ENCODE measurements at regions not wholly inside any gene's neighbourhood (a gene's known extent, or its start where the extent isn't known, plus 50 kb on each side); places are given as distances from the start of the nearest gene placed in this dataset.

GRCh38 chr1:234843946-234844345 is 234.0 kb upstream of the IRF2BP2 start:
- no peak for TF ChIP-seq CTCF (conservative IDR thresholded peaks at IDR 0.05)
- H3K79me2 ChIP-seq (ENCODE audit: insufficient read depth, low read length): no peaks in the 10 kb centered on the region
- no peak overlapping the region for H2BK12ac ChIP-seq (ENCODE audit: insufficient read length, low read depth, low read length)
- H3K23ac ChIP-seq (ENCODE audit: insufficient read length, low read depth, low read length): no peak overlapping the region
- no peaks in the 10 kb centered on the region for H4K20me1 ChIP-seq (ENCODE audit: control insufficient read depth, insufficient read depth, insufficient read length)
- Mint-ChIP-seq H3K27me3 (ENCODE audit: low read depth) (no peaks in the 10 kb centered on the region), H3K4me3 (no peak overlapping the region), H3K36me3 (ENCODE audit: insufficient read depth in 1 of 3, low read depth in 3 of 3) (peaks cover 5 to 13% (median 8%) of the 10 kb centered on the region in 3 experiments; a peak in 4 of 7 replicates), H3K27ac (no peak overlapping the region), H3K9me3 (peaks cover 4 to 5% of the 10 kb centered on the region in 2 experiments; a peak in 3 of 5 replicates), H3K4me1 (peaks cover 20% of the 10 kb centered on the region in 2 experiments)
- H3K23me2 ChIP-seq (ENCODE audit: insufficient read length, low read depth, low read length, poor library complexity, severe bottlenecking): no peaks in the 10 kb centered on the region
- H2AFZ ChIP-seq (ENCODE audit: low read length): no peak overlapping the region
- no peak overlapping the region for H2AK5ac ChIP-seq (ENCODE audit: insufficient read length, low read length)
- no peaks in the 10 kb centered on the region for H3K27me3 ChIP-seq (ENCODE audit: insufficient read depth, low read length)
- no peak overlapping the region for H3K4me2 ChIP-seq (ENCODE audit: insufficient read depth, insufficient read length, low read length)
- no peaks in the 10 kb centered on the region for H3K79me1 ChIP-seq (ENCODE audit: insufficient read depth, low read depth, low read length, poor library complexity, severe bottlenecking)
- no peak for DNase-seq
- H3K4ac ChIP-seq (ENCODE audit: low read depth, low read length): no peak overlapping the region
- no peak overlapping the region for H4K5ac ChIP-seq (ENCODE audit: insufficient read length, low read depth, low read length)
- no peak overlapping the region for H2BK5ac ChIP-seq (ENCODE audit: insufficient read length, low read length)
- H4K8ac ChIP-seq (replicated peaks; ENCODE audit: insufficient read length, low read depth, low read length): no peak overlapping the region
- H3K14ac ChIP-seq (ENCODE audit: insufficient read depth, low read length): no peak overlapping the region
- no CpG with 5 or more reads among the region's 3 CpGs for WGBS (ENCODE audit: extremely low coverage, insufficient read length, low lambda C conversion rate)
- H3K4me1 ChIP-seq (ENCODE audit: insufficient read depth, low read length): no peaks in the 10 kb centered on the region
- no peak overlapping the region for H2BK20ac ChIP-seq (ENCODE audit: low read depth, low read length, poor library complexity, severe bottlenecking)
- no peak overlapping the region for H3K18ac ChIP-seq (ENCODE audit: insufficient read length, low read depth, low read length)
- H4K91ac ChIP-seq (ENCODE audit: insufficient read length, low read depth, low read length): no peak overlapping the region
- H3K9ac ChIP-seq (ENCODE audit: extremely low read depth, insufficient read length, low read length): no peak overlapping the region
- no peak overlapping the region for H3K56ac ChIP-seq (ENCODE audit: insufficient read length, low read depth, low read length)
- no peak overlapping the region for H2BK15ac ChIP-seq (ENCODE audit: low read depth, low read length)
- H3T11ph ChIP-seq (ENCODE audit: low read length): no peak overlapping the region
- no peaks in the 10 kb centered on the region for H3K9me3 ChIP-seq (ENCODE audit: control insufficient read depth, low read depth, low read length)
- no peak overlapping the region for H3K27ac ChIP-seq (ENCODE audit: insufficient read length, low read depth, low read length)
- no peak overlapping the region for H2BK120ac ChIP-seq (ENCODE audit: low read depth, low read length, poor library complexity, severe bottlenecking)

All from H9 (cell line).